ENCODE measurements at regions not wholly inside any gene's neighbourhood (a gene's known extent, or its start where the extent isn't known, plus 50 kb on each side); places are given as distances from the start of the nearest gene placed in this dataset.

- no peak overlapping the region for H3K4me2 ChIP-seq (ENCODE audit: low read length)
- H3K27ac ChIP-seq (ENCODE audit: low read depth, low read length) = no peak overlapping the region
- no peaks in the 10 kb centered on the region for H3K36me3 ChIP-seq (ENCODE audit: control insufficient read depth, low read length)
- H4K20me1 ChIP-seq (ENCODE audit: control insufficient read depth, insufficient read depth, low read depth, low read length) = no peaks in the 10 kb centered on the region
- 0 out of 2 replicates have a peak, but pooled peaks cover 3% of the 10 kb centered on the region for H3K9me3 ChIP-seq (ENCODE audit: control insufficient read depth, insufficient read depth, low read length)
- no peaks in the 10 kb centered on the region for H3K4me1 ChIP-seq (ENCODE audit: control insufficient read depth, low read length)
- H3K4me3 ChIP-seq (ENCODE audit: low read length) = no peak overlapping the region
- H3K27me3 ChIP-seq (ENCODE audit: control insufficient read depth, low read length) = no peaks in the 10 kb centered on the region
- no peaks in the 10 kb centered on the region for H3K79me2 ChIP-seq (ENCODE audit: control insufficient read depth, low read length)
- no peak for TF ChIP-seq CTCF (IDR thresholded peaks at IDR 0.05; ENCODE audit: low read depth, low read length, poor library complexity, severe bottlenecking)
- TF ChIP-seq EZH2phosphoT487 (IDR thresholded peaks at IDR 0.05; ENCODE audit: borderline replicate concordance, low read length) = no peak
- no peaks in the 10 kb centered on the region for H3K9me2 ChIP-seq (replicated peaks; ENCODE audit: control insufficient read depth, low read length)
- no peaks in the 10 kb centered on the region for H3F3A ChIP-seq (ENCODE audit: control insufficient read depth, insufficient read depth)
Observed at GRCh38 chr10:10092581-10092980, 925.1 kb upstream of the CELF2 start.

- H4K20me1 ChIP-seq (ENCODE audit: control insufficient read depth, insufficient read depth, low read depth, low read length) = no peaks in the 10 kb centered on the region
- no peaks in the 10 kb centered on the region for H3K79me2 ChIP-seq (ENCODE audit: control insufficient read depth, low read length)
- no peaks in the 10 kb centered on the region for H3K36me3 ChIP-seq (ENCODE audit: control insufficient read depth, low read length)
- no peak overlapping the region for H3K4me3 ChIP-seq (ENCODE audit: low read length)
- no peak overlapping the region for H3K27ac ChIP-seq (ENCODE audit: low read depth, low read length)
- no peak overlapping the region for H3K4me2 ChIP-seq (ENCODE audit: low read length)
- TF ChIP-seq EZH2phosphoT487 (IDR thresholded peaks at IDR 0.05; ENCODE audit: borderline replicate concordance, low read length) (no peak), CTCF (IDR thresholded peaks at IDR 0.05; ENCODE audit: low read depth, low read length, poor library complexity, severe bottlenecking) (no peak)
- H3K4me1 ChIP-seq (ENCODE audit: control insufficient read depth, low read length) = no peaks in the 10 kb centered on the region
- no peaks in the 10 kb centered on the region for H3K9me2 ChIP-seq (replicated peaks; ENCODE audit: control insufficient read depth, low read length)
- 0 out of 2 replicates have a peak, but pooled peaks cover 3% of the 10 kb centered on the region for H3K9me3 ChIP-seq (ENCODE audit: control insufficient read depth, insufficient read depth, low read length)
- H3F3A ChIP-seq (ENCODE audit: control insufficient read depth, insufficient read depth) = no peaks in the 10 kb centered on the region
- no peaks in the 10 kb centered on the region for H3K27me3 ChIP-seq (ENCODE audit: control insufficient read depth, low read length)
Observed at GRCh38 chr10:10093021-10093420, 924.7 kb upstream of the CELF2 start.

GRCh38 chr10:10094691-10095090 is 923.0 kb upstream of the CELF2 start:
- H3K4me3 ChIP-seq (ENCODE audit: low read length) = no peak overlapping the region
- no peaks in the 10 kb centered on the region for H3K4me1 ChIP-seq (ENCODE audit: control insufficient read depth, low read length)
- H4K20me1 ChIP-seq (ENCODE audit: control insufficient read depth, insufficient read depth, low read depth, low read length) = no peaks in the 10 kb centered on the region
- no peaks in the 10 kb centered on the region for H3K27me3 ChIP-seq (ENCODE audit: control insufficient read depth, low read length)
- H3K9me3 ChIP-seq (ENCODE audit: control insufficient read depth, insufficient read depth, low read length) = no peaks in the 10 kb centered on the region
- no peaks in the 10 kb centered on the region for H3K79me2 ChIP-seq (ENCODE audit: control insufficient read depth, low read length)
- TF ChIP-seq EZH2phosphoT487 (IDR thresholded peaks at IDR 0.05; ENCODE audit: borderline replicate concordance, low read length) = no peak
- no peak for TF ChIP-seq CTCF (IDR thresholded peaks at IDR 0.05; ENCODE audit: low read depth, low read length, poor library complexity, severe bottlenecking)
- H3F3A ChIP-seq (ENCODE audit: control insufficient read depth, insufficient read depth) = no peaks in the 10 kb centered on the region
- H3K4me2 ChIP-seq (ENCODE audit: low read length) = no peak overlapping the region
- H3K9me2 ChIP-seq (replicated peaks; ENCODE audit: control insufficient read depth, low read length) = no peaks in the 10 kb centered on the region
- no peaks in the 10 kb centered on the region for H3K36me3 ChIP-seq (ENCODE audit: control insufficient read depth, low read length)
- H3K27ac ChIP-seq (ENCODE audit: low read depth, low read length) = no peak overlapping the region

GRCh38 chr10:10096296-10096695 is 921.4 kb upstream of the CELF2 start:
- H3K36me3 ChIP-seq (ENCODE audit: control insufficient read depth, low read length) = no peaks in the 10 kb centered on the region
- no peaks in the 10 kb centered on the region for H4K20me1 ChIP-seq (ENCODE audit: control insufficient read depth, insufficient read depth, low read depth, low read length)
- H3K79me2 ChIP-seq (ENCODE audit: control insufficient read depth, low read length) = no peaks in the 10 kb centered on the region
- no peaks in the 10 kb centered on the region for H3K4me1 ChIP-seq (ENCODE audit: control insufficient read depth, low read length)
- no peak for TF ChIP-seq EZH2phosphoT487 (IDR thresholded peaks at IDR 0.05; ENCODE audit: borderline replicate concordance, low read length)
- no peak for TF ChIP-seq CTCF (IDR thresholded peaks at IDR 0.05; ENCODE audit: low read depth, low read length, poor library complexity, severe bottlenecking)
- no peaks in the 10 kb centered on the region for H3K9me3 ChIP-seq (ENCODE audit: control insufficient read depth, insufficient read depth, low read length)
- no peak overlapping the region for H3K27ac ChIP-seq (ENCODE audit: low read depth, low read length)
- H3K27me3 ChIP-seq (ENCODE audit: control insufficient read depth, low read length) = no peaks in the 10 kb centered on the region
- H3K4me2 ChIP-seq (ENCODE audit: low read length) = no peak overlapping the region
- H3K9me2 ChIP-seq (replicated peaks; ENCODE audit: control insufficient read depth, low read length) = no peaks in the 10 kb centered on the region
- H3K4me3 ChIP-seq (ENCODE audit: low read length) = no peak overlapping the region
- H3F3A ChIP-seq (ENCODE audit: control insufficient read depth, insufficient read depth) = no peaks in the 10 kb centered on the region

All from DOHH2 (cell line).